ENCODE measurements at regions not wholly inside any gene's neighbourhood (a gene's known extent, or its start where the extent isn't known, plus 50 kb on each side); places are given as distances from the start of the nearest gene placed in this dataset.

GRCh38 chr18:39113790-39114189 lies 1548.2 kb upstream of the CELF4 start:
- TF ChIP-seq CTCF (IDR thresholded peaks at IDR 0.05; ENCODE audit: insufficient read depth, low read length, poor library complexity, severe bottlenecking) (no peak), EZH2phosphoT487 (conservative IDR thresholded peaks at IDR 0.05; ENCODE audit: low read length) (no peak)

Measured in SU-DHL-6 (cell line).